ENCODE measurements at regions not wholly inside any gene's neighbourhood (a gene's known extent, or its start where the extent isn't known, plus 50 kb on each side); places are given as distances from the start of the nearest gene placed in this dataset.

DNA sequence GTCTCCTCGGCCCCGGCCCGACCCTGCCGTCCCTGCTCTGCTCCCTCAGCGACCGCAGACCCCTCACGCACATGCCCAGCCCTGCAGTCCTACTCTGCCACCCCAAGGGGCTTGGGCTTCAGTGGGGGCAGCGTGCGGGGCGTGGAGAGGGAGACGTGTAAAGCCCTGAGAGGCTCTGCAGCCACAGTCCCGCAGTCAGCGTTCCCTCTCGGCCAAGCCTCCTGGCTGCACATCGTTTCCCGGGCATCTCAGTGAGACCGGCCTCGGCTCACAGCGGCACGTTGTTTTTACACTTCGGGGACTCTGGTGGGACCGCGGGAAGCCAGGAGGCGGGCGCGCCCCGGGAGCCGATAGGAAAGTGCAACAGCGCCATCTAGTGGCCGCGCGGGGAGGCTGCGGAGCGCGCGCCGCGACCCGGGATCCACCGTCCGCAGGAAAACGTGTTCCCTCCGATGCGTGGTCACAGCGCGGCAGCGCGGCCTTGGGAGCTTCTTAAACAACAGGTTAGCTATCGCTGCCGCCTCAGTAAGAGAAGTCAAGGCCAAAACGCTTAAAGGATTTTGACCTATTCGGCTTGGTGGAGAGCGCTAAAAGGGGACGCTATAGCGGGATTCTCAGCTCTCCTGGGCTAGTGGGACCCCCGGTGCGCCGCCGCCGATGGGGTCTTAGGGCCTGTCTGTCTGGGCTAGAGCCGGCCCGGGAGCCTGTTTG is 226.8 kb upstream of the IGF1R start:
- intact Hi-C loops (cut with DNase I) = loop anchor here (2.0 kb wide), 1 partner anchor 109 kb away; no protein-coding TSS in a partner anchor
- DNase-seq (ENCODE audit: low spot score) = peak; percentile 80

DNA sequence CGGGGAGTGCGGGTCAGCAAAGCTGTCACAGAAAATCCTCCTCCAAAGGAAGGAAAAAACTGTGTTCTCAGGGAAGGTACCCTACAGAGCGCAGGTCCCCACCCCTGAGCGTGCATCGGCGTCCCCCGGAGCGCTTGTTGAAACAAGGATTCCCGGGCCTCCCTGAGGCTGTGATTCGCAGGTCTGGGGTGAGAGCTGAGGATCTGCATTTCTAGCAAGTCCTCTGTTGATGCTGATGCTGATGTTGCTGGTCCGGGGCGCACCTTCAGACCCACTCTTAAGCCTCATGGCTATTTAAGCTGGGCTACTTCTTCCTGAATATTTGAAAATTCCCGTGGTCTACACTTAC is 226.2 kb upstream of the IGF1R start:
- no peak for DNase-seq (ENCODE audit: low spot score)
- intact Hi-C loops (cut with DNase I) = loop anchor here (2.0 kb wide), 1 partner anchor 109 kb away; no protein-coding TSS in a partner anchor

DNA sequence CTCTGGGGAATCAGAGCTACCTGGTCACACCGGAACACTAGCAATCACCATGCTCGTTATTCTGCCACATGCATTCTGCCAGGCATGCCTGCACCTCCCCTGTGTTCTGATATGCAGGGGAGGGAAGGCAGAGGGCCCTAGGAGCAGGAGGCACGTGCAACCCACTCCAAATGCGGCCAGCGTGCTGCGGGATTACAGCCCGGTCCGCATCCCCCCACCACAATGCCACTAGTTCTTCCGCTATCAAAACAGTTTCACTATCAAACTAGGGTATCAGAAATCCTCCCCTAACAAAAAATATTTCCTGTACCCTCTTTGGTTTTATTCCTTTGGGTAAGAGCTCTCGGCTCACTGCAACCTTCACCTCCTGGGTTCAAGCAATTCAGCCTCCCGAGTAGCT is 223.2 kb upstream of the IGF1R start:
- DNase-seq (ENCODE audit: low spot score) = no peak
- intact Hi-C loops (cut with DNase I) = no loop called here

DNA sequence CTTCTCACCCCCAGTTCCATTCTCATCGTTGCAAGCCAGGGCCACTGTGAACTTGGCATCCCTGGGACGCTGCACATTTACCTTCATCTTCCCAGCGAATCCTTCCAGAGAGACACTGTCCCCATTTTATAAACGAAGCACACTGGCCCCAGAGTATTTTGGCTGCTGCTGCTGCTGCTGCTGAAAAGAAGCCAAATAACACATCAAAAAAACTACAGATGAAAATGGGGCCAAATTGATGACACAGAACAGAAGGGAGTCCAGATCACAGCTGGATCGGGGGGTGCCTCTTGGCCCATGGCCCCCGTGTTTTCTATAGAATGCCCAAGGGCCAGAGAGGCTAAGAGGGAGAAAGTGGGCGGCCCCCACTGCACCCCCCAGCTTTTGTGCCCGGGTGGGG is 221.0 kb upstream of the IGF1R start:
- no peak for DNase-seq (ENCODE audit: low spot score)
- intact Hi-C loops (cut with DNase I) = no loop called here

DNA sequence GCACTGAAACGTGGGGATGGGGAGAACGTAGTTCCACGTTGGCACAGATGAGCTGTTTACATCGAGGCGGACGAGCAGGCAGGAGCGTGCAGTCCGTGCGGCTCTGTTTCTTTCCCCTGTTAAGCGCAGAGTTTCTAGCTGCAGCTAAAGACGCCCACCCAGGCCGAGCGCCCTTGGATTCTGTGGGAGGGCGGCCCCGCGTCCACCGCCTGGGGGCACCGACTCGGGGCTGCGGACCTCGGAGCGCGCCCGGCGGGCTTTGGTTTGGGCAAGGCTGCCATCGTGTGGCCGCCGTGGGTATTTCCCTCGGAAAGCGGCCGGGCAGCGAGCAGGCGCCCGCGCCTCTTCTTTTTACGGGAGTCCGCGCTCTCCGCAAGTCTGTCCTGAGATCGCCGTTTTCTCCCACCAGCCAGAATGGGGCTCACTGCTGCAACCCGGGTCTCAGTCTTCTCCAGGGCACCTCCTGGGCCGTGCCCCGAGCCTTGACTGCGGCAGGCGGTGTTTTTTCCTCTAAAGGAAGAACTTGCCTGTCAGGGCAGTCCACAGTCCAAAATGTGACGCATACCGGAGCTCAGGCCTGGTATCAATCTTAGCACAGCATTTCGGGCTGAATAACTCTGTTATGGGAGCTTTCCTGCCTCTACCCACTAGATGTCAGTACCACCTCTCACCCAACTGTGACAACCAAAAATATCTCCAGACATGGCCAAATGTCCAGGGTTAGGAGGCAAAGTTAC is 219.9 kb upstream of the IGF1R start:
- intact Hi-C loops (cut with DNase I) = no loop called here
- DNase-seq (ENCODE audit: low spot score) = peak; percentile 88

DNA sequence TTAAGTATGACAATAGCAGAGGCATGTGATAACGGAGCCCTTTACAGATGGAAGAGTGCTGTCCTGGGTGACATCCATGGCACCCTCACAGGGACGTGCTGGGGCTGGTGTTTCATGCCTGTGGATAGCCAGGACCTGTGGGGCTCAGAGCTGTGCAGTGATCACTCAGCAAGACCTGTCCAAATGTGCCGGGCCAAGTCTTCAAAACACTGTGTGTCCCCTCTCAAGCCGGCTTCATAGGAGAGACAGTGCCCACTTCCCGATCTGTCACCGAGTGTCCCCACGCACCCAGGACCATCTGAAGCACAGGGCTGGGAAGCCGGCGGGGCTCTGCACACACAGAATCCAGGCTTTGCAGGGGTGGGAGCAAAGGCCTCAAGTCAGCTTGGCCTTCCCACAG is 217.2 kb upstream of the IGF1R start:
- intact Hi-C loops (cut with DNase I) = no loop called here
- no peak for DNase-seq (ENCODE audit: low spot score)

DNA sequence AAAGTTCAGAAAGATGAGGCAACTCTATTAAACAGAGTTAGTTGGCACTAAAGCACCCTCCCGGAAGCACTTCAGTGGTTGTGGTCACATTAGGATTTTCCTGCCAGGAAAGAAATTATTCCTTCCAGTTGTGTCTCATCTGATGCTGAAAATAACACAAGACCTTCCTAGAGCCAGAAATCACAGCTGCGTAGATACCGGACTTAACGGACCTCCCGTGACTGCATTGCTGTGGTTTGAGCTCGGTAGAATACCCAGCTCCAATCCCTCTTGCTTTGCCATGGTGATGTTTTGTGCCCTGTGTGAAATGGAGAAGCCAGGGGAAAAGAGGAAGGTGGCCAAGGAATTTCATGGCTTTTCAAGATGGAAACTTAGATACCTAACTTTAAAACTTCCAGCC is 215.0 kb upstream of the IGF1R start:
- intact Hi-C loops (cut with DNase I) = no loop called here
- no peak for DNase-seq (ENCODE audit: low spot score)

DNA sequence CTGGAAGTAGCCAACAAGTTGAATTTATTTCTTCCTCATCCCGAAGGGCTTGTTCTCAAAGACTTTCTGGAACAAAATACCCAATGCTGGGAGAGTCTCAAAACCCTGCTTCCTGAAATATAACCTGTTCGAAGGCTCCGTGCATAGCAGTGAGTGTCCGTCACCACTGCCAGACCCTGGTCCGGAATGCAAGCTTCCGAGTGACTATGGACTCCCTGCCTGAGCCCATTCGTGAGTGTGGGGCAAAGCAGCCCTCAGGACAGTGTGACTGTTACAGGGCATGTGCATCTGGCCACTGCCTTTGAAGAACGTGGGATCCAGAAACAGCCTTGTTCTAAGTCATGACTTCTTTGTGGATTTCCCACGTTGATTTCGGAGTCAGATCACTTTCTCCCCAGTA is 214.5 kb upstream of the IGF1R start:
- intact Hi-C loops (cut with DNase I) = no loop called here

DNA sequence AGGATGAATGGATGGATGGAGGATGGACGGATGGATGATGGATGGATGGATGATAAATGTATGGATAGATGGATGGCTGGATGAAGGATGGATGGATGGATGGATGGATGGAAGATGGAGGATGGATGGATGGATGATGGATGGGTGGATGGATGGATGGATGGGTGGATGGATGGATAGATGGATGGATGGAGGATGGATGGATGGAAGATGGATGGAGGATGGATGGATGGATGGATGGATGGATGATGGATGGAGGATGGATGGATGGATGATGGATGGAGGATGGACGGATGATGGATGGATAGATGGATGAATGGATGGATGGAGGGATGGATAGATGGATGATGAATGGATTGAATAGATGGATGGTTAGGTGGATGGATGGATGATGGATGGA is 210.6 kb upstream of the IGF1R start:
- DNase-seq (ENCODE audit: low spot score) = no peak
- intact Hi-C loops (cut with DNase I) = no loop called here

More for the DNA sequence above, 214.5 kb upstream of the IGF1R start:
- DNase-seq (ENCODE audit: low spot score) = no peak

DNA sequence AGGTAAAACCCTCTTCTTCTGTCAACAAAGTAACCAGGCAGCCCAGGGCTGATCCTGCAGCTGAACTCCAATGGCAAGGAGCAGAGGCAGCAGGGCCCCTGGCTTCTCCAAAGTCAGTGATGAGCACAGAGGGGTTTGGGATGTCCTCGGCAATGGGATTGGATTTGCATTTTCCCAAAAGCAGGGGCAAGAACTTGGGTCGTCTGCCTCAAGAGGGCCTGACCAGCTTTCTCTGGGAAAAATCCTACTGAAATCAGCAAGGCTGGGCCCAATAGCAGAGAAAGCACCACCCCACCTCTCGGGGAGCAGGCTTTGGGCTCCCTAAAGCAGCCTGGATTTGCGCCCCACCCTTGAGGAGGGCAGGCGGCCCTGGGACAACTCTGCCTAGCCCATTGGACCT is 210.0 kb upstream of the IGF1R start:
- intact Hi-C loops (cut with DNase I) = no loop called here
- no peak for DNase-seq (ENCODE audit: low spot score)

DNA sequence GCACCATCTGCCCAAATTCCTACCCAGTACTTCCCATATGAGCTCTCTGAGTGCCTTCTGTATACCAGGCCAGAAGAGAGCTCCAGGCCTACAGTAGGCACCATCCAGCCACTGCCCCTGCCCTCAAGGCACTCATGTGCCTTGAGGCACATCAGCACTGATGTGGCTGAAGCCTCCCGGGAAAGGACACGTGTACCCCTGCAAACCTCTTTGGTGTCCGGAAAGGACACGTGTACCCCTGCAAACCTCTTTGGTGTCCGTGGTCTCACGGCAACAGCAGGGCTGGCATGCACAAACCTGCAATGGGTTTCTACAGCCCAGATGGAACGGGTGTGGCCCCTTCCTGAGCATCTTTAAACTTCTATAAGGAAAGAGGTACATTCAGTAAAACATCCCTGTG is 209.4 kb upstream of the IGF1R start:
- intact Hi-C loops (cut with DNase I) = no loop called here

DNA sequence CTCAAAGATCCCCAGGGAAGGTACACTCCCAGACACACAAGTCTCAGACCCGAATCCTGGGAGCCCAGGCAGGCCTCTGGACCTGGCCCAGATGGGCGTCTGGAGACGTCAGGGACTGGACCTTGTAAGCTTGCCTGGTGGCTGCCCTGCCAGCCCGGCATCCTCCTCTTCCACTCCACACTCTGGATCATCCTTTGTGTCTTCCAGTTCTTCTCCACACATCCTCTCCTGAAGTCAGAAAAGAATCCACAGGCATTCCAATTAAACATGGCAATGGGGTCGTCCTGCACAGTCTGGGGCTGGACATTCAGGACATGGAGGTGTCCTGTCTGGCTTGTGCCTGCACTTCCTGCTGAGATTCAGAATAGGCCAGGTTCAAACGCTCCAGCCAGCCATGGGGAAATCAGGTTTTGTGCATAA is 208.8 kb upstream of the IGF1R start:
- intact Hi-C loops (cut with DNase I) = no loop called here
- no peak for DNase-seq (ENCODE audit: low spot score)

More for the DNA sequence above, 209.4 kb upstream of the IGF1R start:
- no peak for DNase-seq (ENCODE audit: low spot score)

DNA sequence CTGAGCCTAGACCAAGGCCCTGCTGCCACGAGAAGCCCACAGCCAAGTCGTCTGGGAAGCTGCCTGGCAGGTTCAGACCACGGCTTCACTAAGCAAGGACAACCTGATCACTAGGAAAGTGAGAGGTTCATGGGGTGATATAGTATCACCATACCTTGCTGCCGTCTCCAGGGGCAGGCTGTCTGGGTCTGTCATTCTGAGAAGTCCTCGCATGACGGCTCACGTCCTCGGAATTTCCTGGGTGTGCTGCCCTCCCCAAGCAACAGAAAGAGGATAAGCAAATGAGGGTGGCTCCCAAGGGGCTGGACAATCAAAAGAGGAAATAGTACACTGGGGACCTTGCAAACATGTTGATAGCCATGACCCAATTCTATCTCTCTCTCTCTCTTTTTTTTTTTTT is 207.4 kb upstream of the IGF1R start:
- intact Hi-C loops (cut with DNase I) = loop anchor here (5.0 kb wide), 2 partner anchors 636 to 771 kb away; no protein-coding TSS in a partner anchor
- DNase-seq (ENCODE audit: low spot score) = no peak

DNA sequence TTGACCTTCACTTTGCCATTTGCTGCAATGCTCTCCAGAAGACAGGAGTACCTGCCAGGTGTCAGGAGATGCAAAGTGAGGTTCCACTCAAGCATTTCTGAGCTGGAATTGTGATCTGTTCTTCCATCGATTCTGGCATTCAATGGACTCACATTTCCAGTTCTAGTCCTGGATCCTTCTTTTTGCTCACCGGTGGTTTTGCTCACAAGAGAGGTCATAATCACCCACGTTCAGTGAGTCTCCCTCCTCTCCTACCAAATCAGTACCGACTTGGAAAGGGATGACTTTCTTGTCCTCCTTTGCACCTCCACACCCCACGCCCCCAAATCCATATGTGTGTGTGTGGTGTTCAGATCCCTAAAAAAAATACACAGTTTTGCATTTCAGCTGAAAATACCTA is 206.7 kb upstream of the IGF1R start:
- intact Hi-C loops (cut with DNase I) = loop anchor here (5.0 kb wide), 2 partner anchors 636 to 771 kb away; no protein-coding TSS in a partner anchor
- no peak for DNase-seq (ENCODE audit: low spot score)

DNA sequence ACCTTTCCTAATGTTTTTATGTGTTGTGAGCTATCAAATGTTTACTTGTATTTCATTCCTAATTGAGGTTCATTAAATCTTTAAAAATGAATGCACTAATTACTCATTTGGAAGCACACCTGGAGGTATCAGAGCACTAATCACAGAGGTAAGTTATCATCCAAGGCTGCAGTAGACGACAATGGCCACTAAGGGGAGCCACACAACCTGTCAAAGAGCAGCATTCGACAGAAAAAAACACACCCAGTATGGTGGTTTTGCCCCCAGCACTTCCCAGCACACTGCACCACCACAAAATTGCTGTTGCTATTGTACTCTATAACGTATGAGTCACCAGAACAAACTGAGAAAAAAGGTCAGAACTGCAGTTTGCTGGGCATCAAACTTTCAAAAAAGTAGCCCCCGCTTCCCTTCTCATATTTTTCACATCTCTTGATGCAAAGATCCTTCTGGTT is 205.9 kb upstream of the IGF1R start:
- intact Hi-C loops (cut with DNase I) = loop anchor here (5.0 kb wide), 2 partner anchors 635 to 770 kb away; no protein-coding TSS in a partner anchor
- DNase-seq (ENCODE audit: low spot score) = no peak

DNA sequence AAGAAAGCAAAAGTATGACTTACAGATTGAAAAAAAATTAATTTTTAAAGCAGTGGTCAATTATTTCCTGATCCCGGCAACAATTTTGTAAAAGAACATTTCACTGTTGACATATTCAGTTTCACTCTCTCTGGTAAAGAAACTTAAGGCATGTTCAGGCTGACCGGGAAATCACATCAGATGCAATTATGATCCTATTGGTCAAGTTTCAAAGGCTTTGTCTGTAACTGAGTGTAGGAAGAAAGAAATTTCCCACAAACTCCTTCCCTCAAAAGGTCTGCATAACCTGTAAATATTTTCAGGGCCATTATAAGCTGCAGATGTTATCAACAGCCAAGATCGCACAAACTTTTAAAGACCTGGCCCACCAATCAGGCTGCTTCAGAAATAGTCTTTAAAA is 205.4 kb upstream of the IGF1R start:
- no peak for DNase-seq (ENCODE audit: low spot score)

DNA sequence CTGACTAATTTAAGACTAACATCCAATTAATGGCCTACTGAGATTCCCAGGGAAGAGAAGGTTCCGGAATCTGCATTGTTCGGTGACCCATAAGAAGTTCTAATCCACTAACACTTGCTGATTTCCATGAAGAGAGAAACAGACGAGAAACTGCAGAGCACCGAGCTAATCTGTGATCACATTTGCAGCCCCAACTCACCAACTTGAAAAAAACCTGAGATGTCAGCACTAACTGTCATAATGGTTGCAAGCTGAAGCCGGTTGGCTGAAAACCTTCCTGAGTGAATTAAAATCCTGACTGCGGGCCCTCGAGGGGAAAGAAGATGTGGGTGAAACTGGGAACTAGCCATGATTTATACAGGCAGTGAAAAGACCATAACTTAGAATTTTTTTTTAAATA is 204.8 kb upstream of the IGF1R start:
- intact Hi-C loops (cut with DNase I) = loop anchor here (5.0 kb wide), 2 partner anchors 634 to 769 kb away; no protein-coding TSS in a partner anchor
- DNase-seq (ENCODE audit: low spot score) = no peak

More for the DNA sequence above, 205.4 kb upstream of the IGF1R start:
- intact Hi-C loops (cut with DNase I) = loop anchor here (5.0 kb wide), 2 partner anchors 634 to 769 kb away; no protein-coding TSS in a partner anchor

DNA sequence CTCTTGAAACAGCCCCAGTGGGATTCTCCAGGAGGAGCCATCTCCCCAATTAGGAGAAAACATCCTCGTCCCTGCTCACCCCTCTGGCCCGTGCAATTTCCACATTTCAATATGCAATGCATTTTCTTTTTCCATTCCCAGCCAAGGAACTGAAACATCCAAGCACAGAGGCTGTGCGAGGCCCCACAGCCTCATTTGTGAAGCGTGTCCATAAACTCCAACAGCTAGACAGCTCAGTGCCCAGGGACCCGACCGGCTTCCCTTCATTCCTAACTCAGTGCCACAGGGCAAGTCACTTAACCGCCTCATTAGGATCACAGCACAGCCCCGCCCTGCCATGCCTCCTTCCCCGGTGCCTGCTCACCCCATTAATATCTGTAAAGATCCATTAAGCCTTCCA is 204.2 kb upstream of the IGF1R start:
- intact Hi-C loops (cut with DNase I) = loop anchor here (5.0 kb wide), 2 partner anchors 633 to 768 kb away; no protein-coding TSS in a partner anchor
- no peak for DNase-seq (ENCODE audit: low spot score)

DNA sequence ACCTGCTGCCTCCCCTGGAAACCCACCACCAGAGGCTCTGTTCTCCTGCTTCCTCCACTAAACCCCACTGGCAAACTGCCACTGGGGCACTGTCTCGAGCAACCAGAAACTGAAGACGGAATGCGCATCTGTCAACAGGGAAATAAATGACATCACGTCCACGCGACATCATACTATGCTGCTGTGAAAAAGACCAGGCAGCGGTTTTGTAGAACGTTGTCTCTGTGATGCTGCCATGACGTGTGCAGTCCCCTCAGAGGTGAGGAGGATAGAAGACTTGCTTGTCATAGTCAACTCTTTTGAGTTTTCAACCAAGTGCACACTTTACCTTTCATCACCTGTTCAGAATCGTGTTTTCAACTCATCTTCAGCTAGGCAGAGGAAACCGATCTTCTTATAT is 203.0 kb upstream of the IGF1R start:
- DNase-seq (ENCODE audit: low spot score) = no peak
- intact Hi-C loops (cut with DNase I) = no loop called here

DNA sequence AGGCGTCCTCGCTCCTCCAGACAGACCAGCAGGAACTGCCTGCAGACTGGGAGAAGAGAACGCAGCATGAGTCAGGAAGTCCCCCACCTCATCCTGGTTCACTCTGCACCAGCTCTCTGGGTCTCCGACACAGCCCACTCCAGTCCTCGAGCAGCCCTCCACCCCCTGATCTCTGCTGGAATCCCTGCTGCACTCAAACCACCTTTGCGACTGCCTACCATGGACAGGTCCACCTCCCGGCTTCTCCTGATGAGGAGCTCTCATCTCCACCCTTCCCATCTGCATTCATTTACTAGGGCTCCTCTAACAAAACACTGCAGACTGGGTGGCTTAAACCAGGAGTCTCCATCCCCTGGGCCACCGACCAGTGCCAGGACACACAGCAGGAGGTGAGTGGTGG is 202.3 kb upstream of the IGF1R start:
- DNase-seq (ENCODE audit: low spot score) = no peak
- intact Hi-C loops (cut with DNase I) = no loop called here

DNA sequence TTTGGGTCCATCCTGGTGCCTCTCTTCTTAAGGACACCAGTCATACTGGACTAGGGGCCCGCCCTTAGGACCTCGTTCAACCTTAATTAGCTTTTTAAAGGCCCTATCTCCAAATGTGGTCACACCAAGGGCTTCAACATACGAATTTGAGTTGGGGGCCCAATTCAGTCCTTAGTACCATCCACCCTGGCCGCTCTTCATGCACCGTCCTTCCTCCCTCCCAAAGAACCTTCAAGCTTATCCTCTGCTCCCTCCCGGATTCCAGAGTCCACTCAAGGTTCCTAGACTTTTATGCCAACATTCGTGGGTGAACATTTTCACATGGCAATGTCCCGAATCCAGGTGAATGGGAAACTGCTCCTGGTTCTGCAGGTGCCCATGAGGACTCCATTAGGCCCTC is 201.3 kb upstream of the IGF1R start:
- intact Hi-C loops (cut with DNase I) = no loop called here

More for the DNA sequence above, 201.3 kb upstream of the IGF1R start:
- DNase-seq (ENCODE audit: low spot score) = no peak

Data from cardiac septum (tissue), 1 donor.